NCI-H510A treated with DMSO at 0.1 percent for 48 hours (cell line): ENCODE measurements at regions not wholly inside any gene's neighbourhood (a gene's known extent, or its start where the extent isn't known, plus 50 kb on each side); places are given as distances from the start of the nearest gene placed in this dataset.

Experiments
- DNase-seq: peaks from one replicate; lab custom pipeline; 2025; lab: John Stamatoyannopoulos, UW

DNA sequence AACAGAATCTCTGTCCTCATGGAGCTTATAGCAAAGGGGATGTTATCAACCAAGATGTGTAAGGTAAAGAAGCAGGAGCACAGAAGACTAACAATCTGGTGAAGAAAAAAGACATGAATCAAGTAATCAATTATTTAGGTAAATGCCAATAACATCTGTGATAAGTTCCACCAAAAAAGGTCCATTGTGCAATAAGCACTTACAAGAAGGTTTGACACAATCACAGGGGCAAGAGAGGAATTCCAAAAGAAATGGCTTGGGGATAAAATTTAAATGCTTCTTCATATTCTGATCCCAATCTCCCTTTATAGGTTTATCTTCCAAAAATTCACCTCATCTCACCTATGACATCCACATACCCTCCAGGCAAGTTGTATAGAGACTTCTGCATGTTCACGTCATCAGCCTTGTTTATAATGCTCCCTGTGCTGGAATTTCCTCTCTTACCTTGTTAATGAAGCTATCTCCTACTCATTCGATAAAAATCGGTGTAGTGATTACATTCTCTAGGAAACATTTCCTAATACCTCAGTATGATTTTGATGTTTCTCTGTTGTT, 53.6 kb upstream of the DPT start:
- no peak for DNase-seq

DNA sequence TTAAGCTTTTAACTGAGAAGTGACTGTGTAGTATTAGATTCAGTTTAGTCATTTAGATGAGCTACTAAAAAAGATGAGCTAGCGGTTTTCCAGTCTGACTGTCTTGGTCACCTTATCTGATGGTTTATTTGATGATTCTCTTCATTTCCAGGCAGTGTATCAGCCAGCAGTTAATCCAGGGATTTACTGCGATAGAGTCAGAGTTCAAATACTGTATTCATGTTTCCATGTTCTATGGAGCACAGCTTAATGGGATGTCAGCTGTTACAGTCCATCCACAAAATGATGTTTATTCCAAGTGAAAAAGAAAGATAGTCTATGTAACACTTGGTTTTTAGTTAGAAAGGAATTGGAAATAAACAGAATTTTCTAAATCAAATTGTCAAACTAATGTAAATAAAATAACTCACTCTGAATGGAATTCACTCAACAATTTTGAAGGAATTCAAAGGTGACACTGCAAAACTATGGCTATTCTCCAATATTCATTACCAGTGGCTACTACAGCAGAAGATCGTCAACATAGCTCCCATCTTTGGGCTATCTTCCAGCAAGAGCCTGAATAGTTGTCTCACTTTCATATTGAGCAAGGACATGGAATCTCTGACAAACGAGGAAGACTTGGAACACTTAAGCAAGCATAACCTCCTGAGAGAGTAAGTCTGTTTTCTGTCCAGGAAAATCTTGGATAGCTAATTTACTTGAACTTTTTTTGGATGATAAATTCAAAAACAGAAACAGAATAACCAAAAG, 54.6 kb upstream of the DPT start:
- DNase-seq: no peak

DNA sequence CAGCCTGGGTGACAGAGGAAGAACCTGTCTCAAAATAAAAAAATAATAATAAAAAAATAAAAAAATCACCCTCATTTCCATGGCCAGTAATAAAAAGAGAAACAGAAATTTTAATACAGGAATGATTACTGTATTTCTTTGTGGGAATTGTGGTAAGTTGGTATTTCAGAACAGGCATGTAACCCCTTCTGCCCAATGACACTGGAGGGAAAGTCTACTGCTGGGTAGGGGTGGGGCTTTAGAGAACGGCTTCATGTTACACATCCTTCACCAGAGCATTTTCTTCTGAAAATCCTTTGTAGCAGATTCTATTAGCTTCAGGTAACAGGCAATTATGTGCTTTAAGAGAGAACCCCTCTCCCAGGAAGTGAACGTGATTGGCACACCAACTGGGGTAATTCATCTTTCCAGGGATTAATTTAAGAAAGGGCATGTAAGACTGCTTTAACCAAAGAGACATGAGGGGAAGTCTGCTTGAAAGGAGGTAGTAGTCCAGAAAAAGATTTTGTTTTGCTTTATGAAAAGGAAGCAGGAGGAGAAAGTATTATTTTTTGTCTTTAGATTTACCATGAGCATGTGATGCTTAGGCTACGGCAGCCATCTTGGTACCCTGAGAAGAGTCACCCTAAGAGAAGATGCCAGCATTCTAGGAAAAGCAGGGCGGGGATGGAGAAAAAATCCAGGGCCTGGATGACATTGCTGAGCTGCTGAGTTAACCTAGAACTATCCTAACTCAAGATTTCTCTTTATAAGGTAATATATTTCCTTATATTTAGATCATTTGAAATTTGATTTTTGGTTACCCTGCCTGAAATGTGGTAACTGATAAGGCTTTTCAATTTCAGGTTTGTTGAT, 57.7 kb upstream of the DPT start:
- no peak for DNase-seq

DNA sequence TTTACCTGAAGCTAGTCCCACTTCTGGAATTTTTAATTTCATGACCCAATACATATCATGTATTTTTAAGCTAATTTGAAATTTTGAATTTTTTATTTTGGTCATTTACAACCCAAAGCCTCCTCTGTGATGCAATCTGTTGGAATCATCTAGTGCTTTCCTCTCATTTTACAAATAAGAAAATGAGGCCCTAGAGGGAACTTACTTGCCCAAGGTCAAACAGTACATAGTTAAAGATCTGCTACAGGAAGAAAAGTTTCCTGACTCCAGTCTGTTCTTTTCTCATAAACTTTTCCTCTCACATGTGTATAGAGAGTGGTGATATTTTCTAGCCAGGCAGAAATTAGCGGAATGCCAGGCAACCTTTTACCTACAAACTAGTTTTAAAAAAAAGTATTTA, 59.3 kb upstream of the DPT start:
- DNase-seq: no peak

DNA sequence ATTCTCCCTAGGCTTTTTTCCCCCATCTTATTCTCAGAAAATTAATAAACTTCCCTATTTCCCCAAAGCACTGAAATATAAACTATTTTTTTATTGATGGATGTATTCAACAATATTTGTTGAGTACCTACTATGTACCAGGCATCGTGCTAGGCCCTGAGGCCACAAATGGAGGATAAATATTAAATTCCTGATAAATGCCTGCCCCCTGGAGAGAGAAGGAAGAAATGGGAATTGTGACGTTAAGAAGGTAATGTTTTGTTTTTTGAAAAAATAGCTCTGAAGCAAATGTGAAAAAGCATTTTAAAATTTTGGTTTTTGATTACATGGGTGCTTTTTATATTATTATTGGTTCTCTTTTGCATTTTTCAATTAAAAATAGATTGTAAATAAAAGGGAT, 60.5 kb upstream of the DPT start:
- DNase-seq: no peak

DNA sequence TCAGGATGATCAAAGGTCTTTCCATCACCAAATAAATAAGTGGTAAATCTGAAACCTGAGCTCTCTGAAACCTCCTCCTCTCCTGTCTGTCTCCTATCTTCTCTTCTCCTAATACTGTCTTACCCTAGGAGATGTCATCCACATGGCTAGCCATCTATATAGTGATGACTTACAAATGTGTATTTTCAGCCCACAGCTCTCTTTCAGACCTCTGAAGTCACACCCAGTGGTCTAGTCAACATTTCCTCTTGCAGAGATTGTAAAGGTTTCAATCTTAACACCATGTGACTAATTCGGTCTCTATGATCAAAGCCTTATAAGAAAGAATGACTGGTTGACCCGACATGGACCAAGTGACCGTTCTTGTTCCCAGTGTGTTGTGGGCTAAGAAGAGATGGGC, 63.1 kb upstream of the DPT start:
- DNase-seq: no peak

DNA sequence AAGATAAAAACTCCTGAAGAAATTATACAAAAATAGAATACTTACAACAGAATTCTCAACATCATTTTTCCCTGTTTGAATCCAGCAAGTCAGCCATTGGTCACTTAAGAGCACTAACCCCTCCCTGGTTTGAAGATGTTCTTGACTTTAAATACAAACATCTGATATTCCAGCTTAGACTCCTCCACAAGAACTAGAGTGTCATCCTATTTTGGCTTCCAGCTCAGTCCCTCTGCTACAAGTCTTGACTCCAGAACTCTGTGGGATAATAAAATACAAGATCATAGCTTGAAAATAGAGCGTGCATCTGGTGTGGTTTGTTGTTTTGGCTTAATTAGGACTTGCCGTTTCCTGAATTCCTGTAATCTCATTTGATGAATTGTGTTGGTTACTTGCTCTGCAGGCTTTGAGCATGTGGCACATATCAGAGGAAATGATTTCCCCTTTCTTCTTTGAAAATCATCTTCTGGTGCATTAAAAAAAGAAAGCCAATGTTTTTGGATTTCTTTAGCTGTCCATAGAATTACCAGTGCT, 63.7 kb upstream of the DPT start:
- DNase-seq: no peak

DNA sequence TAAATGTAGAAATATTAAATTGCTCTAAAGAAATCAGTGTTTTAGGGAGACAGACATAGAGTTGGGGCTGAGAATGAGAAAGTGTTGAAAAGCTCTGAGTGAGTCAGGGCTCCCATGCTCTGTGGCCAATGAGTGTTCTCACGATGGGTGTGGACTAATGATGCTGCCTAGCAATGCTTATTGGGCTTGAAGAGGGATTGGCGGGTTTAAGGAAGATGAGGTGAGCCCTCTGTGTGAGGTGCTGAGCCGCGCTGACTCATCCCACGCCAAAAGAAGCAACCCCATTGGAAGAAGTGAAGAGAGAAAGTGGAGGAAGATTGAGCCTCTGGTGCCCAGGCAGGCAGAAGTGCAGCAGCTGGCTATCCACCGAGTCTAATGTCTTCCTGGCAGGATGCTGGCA, 65.1 kb upstream of the DPT start:
- no peak for DNase-seq

DNA sequence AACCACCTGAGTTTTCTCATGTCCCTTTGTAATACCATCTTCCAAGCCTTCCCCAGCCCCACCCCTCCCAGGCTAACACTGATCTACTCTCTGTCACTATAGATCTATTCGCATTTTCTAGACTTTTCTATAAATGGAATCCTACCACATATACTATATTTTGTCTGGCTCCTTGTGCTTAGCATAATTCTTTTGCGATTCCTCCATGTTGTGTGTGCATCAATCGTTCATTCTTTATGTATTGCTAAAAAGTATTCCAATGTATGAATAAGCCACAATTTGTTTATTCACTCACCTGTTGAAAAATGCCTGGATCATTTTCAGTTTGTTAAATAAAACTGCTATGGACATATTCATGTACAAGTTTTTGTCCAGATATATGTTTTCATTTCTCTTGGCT, 66.7 kb upstream of the DPT start:
- DNase-seq: no peak

DNA sequence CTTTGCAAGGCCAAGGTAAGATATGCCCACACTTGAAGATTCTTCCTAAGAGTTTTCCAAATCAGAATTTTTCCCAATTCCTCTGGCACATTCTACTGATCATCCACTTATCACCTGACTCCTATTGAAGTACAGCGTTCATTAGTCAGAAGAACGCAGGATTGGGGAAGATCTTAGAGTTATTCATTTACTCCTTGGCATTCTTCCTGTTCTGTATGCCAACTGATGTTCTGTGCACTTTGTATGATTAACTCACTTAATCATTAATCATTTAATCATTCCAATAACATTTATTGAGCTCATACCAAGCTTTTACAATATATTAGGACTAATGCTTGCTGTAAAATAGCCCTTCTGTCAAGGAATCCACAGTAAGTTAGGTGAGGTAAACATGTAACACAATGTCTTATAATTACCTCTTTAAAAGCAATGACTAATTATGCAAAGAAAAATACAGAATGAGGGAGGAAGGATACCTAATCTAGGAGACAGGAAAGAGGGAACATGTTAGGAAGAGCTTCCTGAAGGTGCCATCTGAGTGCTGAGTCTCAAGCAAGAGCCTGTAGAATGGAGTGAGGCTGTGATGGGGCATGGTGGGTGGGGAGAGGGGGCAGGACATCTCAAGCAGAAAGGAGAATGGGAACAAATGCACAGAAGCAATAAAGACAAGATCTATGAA, 71.1 kb upstream of the DPT start:
- DNase-seq: no peak

DNA sequence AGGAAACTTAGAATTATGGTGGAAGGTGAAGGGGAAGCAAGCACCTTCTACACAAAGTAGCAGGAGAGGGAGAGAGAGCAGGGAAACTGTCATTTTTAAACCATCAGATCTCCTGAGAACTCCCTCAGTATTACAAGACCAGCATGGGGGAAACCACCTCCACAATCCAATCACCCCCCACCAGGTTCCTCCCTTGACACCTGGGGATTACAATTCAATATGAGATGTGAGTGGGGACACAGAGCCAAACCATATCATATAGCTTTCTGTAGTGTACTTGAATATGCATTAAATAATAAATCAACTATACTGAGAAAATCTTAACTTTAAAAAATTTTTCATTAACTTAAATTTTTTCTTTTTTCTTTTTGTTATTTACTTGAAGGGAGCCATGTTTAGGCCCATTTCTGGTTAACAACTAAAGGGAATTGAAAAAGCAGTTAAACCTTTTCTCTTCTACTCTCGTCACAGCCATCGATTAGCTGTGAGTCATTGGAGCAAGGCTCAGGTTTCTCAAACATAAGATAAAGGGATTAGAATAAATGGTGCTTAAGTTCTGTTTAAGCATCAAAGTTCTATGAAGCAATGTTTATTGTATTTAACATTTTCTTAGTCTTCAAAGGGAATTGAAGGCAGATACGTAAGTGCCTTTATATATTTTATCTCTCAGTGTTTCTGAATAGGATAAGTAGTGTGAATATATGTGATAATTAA, 72.2 kb upstream of the DPT start:
- peak; percentile 33 for DNase-seq

DNA sequence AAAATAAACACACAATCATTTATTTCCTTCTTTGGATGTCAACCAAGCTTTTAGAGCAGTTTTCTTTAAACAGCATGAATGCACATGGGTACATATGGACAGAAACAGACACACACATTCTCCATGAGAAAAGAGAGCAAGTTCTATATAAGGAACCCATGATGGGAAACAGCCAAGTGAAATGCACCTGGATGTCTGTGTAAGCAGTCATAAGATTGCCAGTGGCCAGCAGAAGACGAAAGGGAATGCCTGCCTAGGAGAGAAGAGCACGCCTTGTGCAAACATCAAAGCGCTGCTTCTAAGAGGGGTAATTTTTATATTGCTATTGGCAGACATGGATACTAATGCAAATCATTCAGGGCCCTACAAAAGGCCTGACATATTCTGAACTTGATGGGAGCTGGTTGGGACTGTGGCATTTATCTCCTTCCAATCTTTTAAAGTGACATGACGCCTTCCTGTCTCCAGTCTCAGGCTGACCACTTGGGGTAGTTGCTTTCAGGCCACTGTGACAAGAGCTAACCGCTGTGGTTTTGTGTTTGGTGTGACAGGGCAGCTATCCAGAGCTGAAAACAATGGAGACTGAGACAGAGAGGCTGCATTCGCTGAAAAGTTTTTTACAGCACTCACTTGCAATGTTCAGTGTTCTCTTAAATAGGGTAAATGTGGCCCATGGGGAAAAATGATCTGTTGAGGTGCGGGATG, 75.0 kb upstream of the DPT start:
- DNase-seq: peak; percentile 47

DNA sequence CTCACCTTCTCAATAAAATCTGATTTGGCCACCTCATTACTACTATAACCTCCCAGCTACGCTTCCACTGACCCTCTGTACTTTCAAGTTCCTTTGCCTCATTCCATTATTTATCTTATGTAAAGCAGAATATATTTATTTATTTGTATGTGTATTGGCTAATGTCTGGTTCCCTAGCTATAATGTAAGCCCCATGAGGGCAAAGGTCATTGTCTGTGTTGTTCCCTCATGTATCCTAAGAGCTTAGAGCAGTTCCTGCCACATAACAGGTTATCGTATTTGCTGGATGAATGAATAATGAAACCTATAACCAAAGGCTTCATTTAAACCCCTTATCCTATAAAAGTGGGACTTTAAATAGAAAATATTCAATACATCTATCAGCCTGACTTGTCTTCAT, 77.9 kb upstream of the DPT start:
- no peak for DNase-seq

DNA sequence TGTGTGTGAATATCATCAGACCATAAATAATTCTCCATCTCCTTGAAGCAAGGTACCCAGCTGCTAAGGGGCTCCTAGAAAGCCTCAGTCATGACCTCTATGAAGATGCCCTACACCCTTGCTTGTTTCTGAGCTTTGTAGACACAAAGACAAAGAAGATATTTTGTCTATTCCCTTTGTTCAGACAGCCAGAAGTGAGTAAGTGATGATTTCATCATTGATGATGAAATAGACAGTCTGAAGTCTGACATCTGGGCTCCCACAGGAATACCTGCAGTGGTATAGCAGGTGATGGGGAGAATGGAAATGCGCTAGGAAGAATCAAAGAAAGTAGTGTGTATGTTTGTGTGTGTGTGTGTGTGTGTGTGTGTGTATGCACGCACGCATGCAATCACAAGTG, 82.2 kb upstream of the DPT start:
- no peak for DNase-seq

DNA sequence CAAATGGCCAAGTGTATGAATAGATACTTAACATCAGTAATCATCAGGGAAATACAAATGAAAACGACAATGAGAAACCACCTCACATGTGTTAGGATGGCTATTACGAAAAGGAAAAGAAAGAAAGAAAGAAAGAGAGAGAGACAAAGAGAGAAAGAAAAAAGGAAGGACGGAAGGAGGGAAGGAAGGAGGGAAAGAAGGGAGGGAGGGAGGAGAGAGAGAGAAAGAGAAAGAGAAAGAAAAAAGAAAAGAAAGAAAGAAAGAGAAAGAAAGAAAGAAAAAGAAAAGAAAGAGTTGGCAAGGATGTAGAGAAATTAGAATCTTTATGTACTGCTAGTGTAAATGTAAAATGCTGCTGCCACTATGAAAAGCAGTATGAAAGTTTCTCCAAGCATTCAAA, 90.7 kb upstream of the DPT start:
- DNase-seq: no peak

DNA sequence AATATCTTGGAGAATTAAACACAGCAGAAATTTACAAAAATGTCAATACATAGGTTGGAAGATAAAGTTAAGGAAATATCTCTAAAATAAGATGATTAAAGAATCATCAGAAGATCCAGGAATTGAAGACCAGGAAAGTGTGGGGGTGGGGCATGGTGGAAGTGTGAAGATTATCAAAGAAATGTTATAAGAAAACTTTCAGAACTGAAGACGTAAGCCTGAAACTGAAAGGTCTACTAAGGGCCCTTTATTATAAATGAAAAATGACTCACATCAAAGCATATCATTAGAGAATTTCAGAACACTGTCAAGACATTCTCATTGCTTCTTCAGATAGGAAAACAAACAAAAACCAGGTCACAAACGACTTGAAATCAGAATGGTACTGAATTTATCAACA, 92.4 kb upstream of the DPT start:
- DNase-seq: no peak

DNA sequence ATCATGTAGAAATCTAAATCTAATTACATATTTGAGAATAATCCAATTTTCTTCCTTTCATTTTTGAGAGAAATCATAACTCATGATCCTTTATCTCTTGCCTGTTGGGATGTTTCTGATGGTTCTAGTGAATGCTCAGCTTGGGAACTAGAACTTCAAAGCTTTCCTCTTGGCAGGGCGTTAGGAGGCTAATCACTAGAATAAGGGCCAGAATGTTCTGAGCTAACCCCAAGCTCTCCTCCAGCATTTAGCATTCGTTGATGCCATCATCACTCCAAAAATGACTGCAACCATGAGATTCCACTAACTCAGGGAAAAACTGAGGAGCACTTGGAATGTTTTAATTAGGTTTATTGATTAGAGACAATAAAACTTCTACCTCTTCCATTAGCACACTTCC, 93.9 kb upstream of the DPT start:
- DNase-seq: no peak

DNA sequence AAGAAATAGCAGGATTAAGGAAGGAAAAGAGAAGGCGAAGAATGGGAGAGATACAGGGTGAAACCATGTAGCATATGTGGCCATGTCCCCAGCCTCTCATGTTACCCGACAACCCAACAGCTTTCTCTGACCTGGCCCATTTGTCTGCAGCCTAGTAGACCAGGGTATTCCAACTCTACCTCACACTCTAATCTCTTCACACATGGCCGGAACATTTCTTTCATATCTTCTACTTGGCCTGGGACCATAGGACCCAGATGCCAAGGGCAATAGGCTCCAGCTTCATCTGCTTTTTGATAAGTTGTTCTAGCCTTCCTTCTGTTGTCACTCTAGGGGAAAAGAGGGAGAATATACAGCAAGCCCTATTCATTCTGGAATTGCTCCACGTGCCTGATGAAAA, 95.0 kb upstream of the DPT start:
- DNase-seq: no peak

DNA sequence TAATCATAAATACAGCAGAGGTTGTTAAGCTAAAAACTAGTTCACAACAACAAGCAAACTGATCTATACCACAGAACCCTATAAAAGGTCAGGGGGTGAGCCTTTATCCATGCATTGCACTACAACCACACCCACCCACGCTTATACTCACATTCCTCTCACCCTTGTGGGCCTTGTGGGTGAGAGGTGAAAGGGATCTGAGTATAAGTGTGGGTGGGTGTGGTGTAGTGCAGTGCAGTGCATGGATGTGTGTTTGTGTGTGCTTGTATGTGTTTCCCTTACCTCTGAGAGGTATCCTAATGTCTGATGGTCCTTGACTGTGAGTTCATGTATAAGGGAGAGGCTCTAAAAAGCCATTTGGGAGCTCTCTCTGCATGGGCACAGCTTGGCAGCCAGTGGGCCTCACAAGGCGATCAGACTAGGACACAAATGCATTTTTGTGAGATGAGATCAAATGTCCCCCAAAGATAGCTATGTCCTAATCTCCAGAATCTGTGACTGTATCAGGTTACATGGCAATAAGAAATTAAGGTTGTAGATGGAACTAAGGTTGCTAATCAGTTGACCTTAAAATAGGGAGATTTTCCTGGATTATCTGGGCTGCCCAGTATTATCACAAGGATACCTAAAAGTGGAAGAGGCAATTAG, 95.5 kb upstream of the DPT start:
- no peak for DNase-seq

DNA sequence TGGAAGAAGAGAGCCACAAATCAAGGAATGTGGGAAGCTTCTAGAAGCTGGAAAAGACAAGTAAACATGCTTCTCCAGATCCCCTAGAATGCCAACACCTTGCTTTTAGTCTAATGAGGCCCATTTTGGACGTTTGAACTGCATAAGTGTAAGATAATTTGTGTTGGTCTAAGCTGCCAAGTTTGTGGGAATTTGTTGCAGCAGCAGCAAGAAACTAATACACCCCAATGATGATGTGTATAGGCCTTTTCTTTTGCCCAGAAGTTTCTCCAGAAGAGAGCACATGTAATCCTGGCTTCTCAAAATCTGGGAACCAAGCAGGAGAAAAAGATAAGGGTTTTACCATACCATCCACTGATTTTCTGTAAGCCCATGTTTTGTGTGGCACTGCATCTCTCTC, 96.1 kb upstream of the DPT start:
- DNase-seq: no peak

DNA sequence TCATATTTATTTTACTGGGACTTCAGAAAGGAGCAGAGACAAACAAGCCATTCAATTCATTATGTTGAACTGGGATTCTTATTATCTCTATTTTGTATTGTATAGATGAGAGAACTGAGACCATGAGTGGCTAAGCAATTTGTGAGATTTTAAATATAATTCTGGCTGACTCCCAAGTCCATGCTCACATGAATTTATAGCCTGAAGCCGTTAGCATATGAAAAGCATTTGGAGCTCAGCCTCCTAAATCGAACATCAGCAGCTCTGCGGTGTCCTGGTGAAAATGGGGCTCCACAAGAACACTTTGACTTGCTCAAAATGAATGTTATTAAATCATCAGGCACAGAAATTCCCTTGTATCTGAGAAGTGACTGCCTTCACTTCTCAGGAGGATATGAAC, 96.8 kb upstream of the DPT start:
- no peak for DNase-seq
